Body of pancreas (tissue), 4 donors: ENCODE measurements at regions not wholly inside any gene's neighbourhood (a gene's known extent, or its start where the extent isn't known, plus 50 kb on each side); places are given as distances from the start of the nearest gene placed in this dataset.

Experiments
- POLR2A ChIP-seq, 3 donors: fragments of 450-650 bp; IDR thresholded peaks; one replicate each; pipeline ENCODE4 v1.6.1; 2016; ENCODE audit warnings: antibody characterized with exemption in 3 of 3, mild to moderate bottlenecking in 2 of 3
- TF ChIP-seq, protein P1 (sequence below), 7 experiments: fragments of 450-650 bp in 4 of 7; fragments of 200-600 bp in 3 of 7; sonication (generic) in 3 of 7; IDR thresholded peaks; one replicate each; pipeline ENCODE4 v1.5.1; 2016 to 2019; ENCODE audit warnings: antibody characterized with exemption in 7 of 7

DNA sequence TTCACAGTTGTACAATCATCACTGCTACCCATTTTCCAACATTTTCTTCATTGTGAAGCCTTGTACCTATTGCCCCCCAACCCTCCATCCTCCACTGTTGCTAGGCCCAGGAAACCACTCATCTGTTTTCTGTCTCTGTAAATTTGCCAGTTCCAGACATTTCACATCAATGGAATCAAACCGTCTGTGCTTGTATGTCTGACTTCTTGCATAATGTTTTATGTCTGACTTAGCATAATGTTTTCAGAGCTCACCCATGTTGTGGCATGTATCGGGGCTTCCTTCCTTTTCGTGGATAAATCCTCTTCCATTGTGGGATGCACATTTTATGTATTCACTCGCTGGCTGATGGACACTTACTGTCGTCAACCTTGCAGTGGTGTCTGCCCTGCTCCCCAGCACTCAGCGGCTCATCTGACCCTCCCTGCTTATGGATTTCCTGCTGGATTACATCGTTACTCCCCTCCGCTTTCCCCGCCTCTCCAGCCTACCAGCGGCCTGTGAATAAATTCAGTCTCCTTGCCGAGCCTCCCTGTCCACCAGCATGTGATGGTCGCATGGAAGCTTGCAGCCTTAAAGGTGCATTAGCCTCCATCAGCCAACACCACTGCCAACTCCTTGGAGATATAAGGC, 727.6 kb upstream of the TMEM132C start:
- TF ChIP-seq, protein P1, sequence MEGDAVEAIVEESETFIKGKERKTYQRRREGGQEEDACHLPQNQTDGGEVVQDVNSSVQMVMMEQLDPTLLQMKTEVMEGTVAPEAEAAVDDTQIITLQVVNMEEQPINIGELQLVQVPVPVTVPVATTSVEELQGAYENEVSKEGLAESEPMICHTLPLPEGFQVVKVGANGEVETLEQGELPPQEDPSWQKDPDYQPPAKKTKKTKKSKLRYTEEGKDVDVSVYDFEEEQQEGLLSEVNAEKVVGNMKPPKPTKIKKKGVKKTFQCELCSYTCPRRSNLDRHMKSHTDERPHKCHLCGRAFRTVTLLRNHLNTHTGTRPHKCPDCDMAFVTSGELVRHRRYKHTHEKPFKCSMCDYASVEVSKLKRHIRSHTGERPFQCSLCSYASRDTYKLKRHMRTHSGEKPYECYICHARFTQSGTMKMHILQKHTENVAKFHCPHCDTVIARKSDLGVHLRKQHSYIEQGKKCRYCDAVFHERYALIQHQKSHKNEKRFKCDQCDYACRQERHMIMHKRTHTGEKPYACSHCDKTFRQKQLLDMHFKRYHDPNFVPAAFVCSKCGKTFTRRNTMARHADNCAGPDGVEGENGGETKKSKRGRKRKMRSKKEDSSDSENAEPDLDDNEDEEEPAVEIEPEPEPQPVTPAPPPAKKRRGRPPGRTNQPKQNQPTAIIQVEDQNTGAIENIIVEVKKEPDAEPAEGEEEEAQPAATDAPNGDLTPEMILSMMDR (IDR thresholded peaks at IDR 0.05) = no peak
- no peak for TF ChIP-seq POLR2A (IDR thresholded peaks at IDR 0.05)
